Lower leg skin (tissue), 3 donors: ENCODE measurements at regions not wholly inside any gene's neighbourhood (a gene's known extent, or its start where the extent isn't known, plus 50 kb on each side); places are given as distances from the start of the nearest gene placed in this dataset.

ENCODE experiments used
- POLR2A ChIP-seq, 2 donors: fragments of 450-650 bp; IDR thresholded peaks; one replicate each; pipeline ENCODE4 v1.6.1; 2016 to 2017; ENCODE audit warnings: antibody characterized with exemption in 2 of 2, mild to moderate bottlenecking in 1 of 2, moderate library complexity in 1 of 2
- TF ChIP-seq, protein P1 (sequence below), 3 donors: fragments of 450-650 bp; IDR thresholded peaks; one replicate each; pipeline ENCODE4 v1.5.1; 2016; ENCODE audit warnings: antibody characterized with exemption in 3 of 3, mild to moderate bottlenecking in 3 of 3, moderate library complexity in 2 of 3

DNA sequence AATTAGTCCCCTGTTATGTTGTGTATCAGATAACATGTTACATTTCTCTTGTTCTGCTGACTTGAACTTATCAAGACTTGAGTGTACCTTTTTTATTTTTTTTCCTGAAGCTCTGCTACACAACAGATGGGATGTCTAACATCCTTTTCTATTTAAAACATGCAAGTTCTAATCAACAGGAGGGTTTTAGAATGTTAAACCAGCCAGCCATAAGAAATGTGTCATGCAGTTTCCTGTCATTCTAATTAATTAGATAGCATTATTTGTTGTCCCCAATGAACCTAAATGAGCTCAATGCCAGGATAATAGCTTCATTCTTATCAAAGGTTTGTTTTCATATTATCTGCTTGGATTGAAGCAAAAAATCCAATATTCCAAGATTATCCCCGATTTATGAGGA is 958.2 kb downstream of the PCDH7 start:
- TF ChIP-seq, protein P1, sequence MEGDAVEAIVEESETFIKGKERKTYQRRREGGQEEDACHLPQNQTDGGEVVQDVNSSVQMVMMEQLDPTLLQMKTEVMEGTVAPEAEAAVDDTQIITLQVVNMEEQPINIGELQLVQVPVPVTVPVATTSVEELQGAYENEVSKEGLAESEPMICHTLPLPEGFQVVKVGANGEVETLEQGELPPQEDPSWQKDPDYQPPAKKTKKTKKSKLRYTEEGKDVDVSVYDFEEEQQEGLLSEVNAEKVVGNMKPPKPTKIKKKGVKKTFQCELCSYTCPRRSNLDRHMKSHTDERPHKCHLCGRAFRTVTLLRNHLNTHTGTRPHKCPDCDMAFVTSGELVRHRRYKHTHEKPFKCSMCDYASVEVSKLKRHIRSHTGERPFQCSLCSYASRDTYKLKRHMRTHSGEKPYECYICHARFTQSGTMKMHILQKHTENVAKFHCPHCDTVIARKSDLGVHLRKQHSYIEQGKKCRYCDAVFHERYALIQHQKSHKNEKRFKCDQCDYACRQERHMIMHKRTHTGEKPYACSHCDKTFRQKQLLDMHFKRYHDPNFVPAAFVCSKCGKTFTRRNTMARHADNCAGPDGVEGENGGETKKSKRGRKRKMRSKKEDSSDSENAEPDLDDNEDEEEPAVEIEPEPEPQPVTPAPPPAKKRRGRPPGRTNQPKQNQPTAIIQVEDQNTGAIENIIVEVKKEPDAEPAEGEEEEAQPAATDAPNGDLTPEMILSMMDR (IDR thresholded peaks at IDR 0.05): no peak
- no peak for TF ChIP-seq POLR2A (IDR thresholded peaks at IDR 0.05)
